ENCODE measurements at regions not wholly inside any gene's neighbourhood (a gene's known extent, or its start where the extent isn't known, plus 50 kb on each side); places are given as distances from the start of the nearest gene placed in this dataset.
"Not testable (repeated sequence)": the region's sequence is repeated elsewhere in the genome, so short reads cannot be mapped to it uniquely, and the experiment has no call there.

DNA sequence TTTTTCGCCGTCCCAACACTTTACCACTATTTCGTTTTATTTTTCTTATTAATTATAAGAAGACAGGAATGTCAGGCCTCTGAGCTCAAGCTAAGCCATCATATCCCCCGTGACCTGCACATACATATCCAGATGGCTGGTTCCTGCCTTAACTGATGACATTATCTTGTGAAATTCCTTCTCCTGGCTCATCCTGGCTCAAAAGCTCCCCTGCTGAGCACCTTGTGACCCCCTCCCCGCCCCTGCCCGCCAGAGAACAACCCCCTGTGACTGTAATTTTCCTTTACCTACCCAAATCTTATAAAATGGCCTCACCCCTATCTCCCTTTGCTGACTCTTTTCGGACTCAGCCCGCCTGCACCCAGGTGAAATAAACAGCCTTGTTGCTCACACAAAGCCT lies 978.9 kb downstream of the EPHA3 start:
- not testable (repeated sequence) for H3K9ac ChIP-seq (ENCODE audit: low read length); H3K4me3 ChIP-seq (ENCODE audit: low read length); H3K9me3 ChIP-seq (ENCODE audit: control insufficient read depth, low read depth, low read length); H3K27me3 ChIP-seq (ENCODE audit: control insufficient read depth, insufficient read depth, low read length); H3K36me3 ChIP-seq (ENCODE audit: control insufficient read depth, low read depth, low read length); H3K27ac ChIP-seq (ENCODE audit: low read length)
- peaks cover 27% of the 10 kb centered on the region for H3K4me1 ChIP-seq (ENCODE audit: control insufficient read depth, low read depth, low read length)

DNA sequence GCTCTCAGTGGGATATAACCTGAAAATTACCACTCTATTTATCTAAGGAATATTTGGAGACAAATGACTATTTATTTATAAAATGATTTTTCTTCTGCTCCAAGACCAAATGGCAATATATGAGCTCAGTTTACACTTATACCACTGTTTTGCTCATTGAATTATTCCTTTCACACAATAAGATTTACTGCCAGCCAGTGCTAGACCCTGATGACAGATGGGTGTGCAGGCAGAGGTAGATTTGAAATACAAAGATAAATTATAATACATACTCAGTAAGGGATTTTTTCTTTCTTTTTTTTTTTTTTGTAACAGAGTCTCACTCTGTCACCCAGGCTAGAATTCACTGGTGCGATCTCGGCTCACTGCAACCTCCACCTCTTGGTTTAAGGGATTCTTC lies 980.3 kb downstream of the EPHA3 start:
- Histone ChIP-seq H3K27me3 (ENCODE audit: control insufficient read depth, insufficient read depth, low read length) (no peaks in the 10 kb centered on the region), H3K4me1 (ENCODE audit: control insufficient read depth, low read depth, low read length) (peaks cover 16% of the 10 kb centered on the region), H3K4me3 (ENCODE audit: low read length) (no peak overlapping the region), H3K9ac (ENCODE audit: low read length) (no peak overlapping the region), H3K9me3 (ENCODE audit: control insufficient read depth, low read depth, low read length) (no peaks in the 10 kb centered on the region), H3K36me3 (ENCODE audit: control insufficient read depth, low read depth, low read length) (no peaks in the 10 kb centered on the region), H3K27ac (ENCODE audit: low read length) (no peak overlapping the region)

DNA sequence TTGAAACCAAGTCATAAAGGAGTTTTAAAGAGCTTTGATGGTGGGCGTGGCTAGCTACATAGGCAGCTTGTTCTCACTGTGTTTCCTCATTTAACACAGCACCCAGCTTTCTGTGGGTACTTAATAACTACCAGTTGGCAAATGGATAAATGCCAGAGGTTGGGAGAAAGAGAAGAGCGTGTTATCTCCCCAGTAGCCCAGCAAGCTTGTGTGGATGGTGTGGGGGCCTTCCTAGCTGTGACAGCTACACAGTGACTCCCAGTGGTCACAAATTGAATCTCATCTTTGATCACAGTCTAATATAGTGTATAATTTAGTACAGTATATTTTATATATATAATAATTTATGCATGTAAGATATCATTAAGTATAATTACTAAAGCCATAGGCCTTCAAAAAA lies 984.1 kb downstream of the EPHA3 start:
- no peaks in the 10 kb centered on the region for H3K27me3 ChIP-seq (ENCODE audit: control insufficient read depth, insufficient read depth, low read length)
- H3K9ac ChIP-seq (ENCODE audit: low read length) = no peak overlapping the region
- no peaks in the 10 kb centered on the region for H3K36me3 ChIP-seq (ENCODE audit: control insufficient read depth, low read depth, low read length)
- no peak overlapping the region for H3K4me3 ChIP-seq (ENCODE audit: low read length)
- H3K9me3 ChIP-seq (ENCODE audit: control insufficient read depth, low read depth, low read length) = no peaks in the 10 kb centered on the region
- H3K27ac ChIP-seq (ENCODE audit: low read length) = no peak overlapping the region
- H3K4me1 ChIP-seq (ENCODE audit: control insufficient read depth, low read depth, low read length) = peaks cover 10% of the 10 kb centered on the region

DNA sequence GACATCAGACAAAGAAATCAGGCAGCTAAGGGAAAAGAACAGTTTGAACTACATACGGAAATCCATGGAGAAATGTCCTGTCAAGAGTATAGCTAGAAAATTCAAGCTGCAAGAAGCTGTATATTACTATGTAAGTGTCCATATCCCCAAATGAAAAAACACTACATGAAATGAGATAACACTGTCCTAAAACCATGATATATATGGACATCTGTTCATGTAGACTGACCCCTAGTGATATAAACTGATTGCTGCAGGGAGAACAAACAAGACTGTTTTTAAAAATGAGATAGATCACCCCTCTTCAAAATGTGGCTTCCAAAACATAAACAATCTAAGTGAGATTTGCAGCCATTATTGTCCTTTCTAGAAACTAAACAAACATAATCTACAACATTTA lies 985.6 kb downstream of the EPHA3 start:
- Histone ChIP-seq H3K27ac (ENCODE audit: low read length) (no peak overlapping the region), H3K9me3 (ENCODE audit: control insufficient read depth, low read depth, low read length) (no peaks in the 10 kb centered on the region), H3K27me3 (ENCODE audit: control insufficient read depth, insufficient read depth, low read length) (no peaks in the 10 kb centered on the region), H3K4me3 (ENCODE audit: low read length) (no peak overlapping the region), H3K9ac (ENCODE audit: low read length) (no peak overlapping the region), H3K4me1 (ENCODE audit: control insufficient read depth, low read depth, low read length) (peaks cover 10% of the 10 kb centered on the region), H3K36me3 (ENCODE audit: control insufficient read depth, low read depth, low read length) (no peaks in the 10 kb centered on the region)

DNA sequence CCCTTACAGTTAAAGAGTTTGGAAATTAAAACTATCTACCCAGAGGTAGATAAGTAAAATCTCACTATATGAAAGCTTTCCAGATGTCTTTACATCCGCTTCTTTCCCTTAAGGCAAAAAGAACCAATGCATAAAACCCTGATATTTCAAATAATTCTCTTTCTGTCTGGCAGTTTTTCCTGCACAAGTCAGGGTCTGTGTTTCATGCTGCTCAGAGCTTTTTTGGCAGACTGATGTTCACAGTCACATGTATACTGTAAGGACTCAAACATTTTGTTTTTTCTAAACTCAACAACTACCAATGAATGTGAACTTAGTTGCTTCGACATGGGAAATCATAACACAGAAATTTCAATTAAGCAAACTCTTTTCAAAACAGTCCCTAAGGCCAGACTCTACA lies 988.4 kb downstream of the EPHA3 start:
- H3K36me3 ChIP-seq (ENCODE audit: control insufficient read depth, low read depth, low read length) = no peaks in the 10 kb centered on the region
- H3K27me3 ChIP-seq (ENCODE audit: control insufficient read depth, insufficient read depth, low read length) = no peaks in the 10 kb centered on the region
- peaks cover 5% of the 10 kb centered on the region for H3K4me1 ChIP-seq (ENCODE audit: control insufficient read depth, low read depth, low read length)
- no peak overlapping the region for H3K4me3 ChIP-seq (ENCODE audit: low read length)
- no peak overlapping the region for H3K27ac ChIP-seq (ENCODE audit: low read length)
- H3K9ac ChIP-seq (ENCODE audit: low read length) = no peak overlapping the region
- no peaks in the 10 kb centered on the region for H3K9me3 ChIP-seq (ENCODE audit: control insufficient read depth, low read depth, low read length)

DNA sequence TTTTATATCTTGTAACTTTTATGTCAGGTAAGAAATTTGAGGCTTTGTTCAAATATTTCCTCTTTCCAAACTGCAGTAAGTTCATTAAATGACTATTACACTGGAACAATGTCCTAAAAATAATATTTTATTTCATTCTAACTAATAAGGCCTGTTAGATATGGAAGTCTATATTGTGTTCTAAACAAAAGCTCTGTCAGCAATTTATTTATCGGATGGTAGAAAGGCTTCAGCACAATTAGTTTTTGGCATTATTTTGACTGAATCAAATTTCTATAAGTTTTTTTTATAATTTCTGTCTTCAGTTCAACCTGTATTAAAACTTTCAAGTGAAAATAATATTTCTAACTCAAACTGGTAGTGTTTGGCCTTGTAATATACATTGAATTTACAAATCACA lies 992.1 kb downstream of the EPHA3 start:
- Histone ChIP-seq H3K36me3 (ENCODE audit: control insufficient read depth, low read depth, low read length) (no peaks in the 10 kb centered on the region), H3K9ac (ENCODE audit: low read length) (no peak overlapping the region), H3K9me3 (ENCODE audit: control insufficient read depth, low read depth, low read length) (no peaks in the 10 kb centered on the region), H3K27ac (ENCODE audit: low read length) (no peak overlapping the region), H3K4me1 (ENCODE audit: control insufficient read depth, low read depth, low read length) (no peaks in the 10 kb centered on the region), H3K4me3 (ENCODE audit: low read length) (no peak overlapping the region), H3K27me3 (ENCODE audit: control insufficient read depth, insufficient read depth, low read length) (no peaks in the 10 kb centered on the region)

DNA sequence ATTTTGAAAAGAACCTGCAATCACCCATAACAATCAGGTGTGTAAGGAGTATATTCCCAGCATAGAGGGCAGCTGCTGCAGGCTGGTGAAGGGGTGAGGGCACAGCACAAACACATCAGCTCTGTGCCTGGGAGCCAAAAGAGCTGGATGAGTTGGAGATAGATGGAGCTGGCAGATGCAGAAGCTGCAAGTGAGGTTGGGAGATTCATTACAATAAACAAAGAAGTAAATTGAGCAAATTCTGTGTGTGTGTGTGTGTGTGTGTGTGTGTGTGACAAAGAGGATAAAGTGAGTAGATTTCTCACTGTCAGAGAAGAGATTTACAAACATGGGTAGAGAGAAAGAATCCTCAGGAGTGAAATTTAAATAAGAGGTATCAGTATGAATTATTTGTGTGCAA lies 994.7 kb downstream of the EPHA3 start:
- Histone ChIP-seq H3K27me3 (ENCODE audit: control insufficient read depth, insufficient read depth, low read length) (no peaks in the 10 kb centered on the region), H3K36me3 (ENCODE audit: control insufficient read depth, low read depth, low read length) (no peaks in the 10 kb centered on the region), H3K4me1 (ENCODE audit: control insufficient read depth, low read depth, low read length) (no peaks in the 10 kb centered on the region), H3K9ac (ENCODE audit: low read length) (no peak overlapping the region), H3K27ac (ENCODE audit: low read length) (no peak overlapping the region), H3K4me3 (ENCODE audit: low read length) (no peak overlapping the region), H3K9me3 (ENCODE audit: control insufficient read depth, low read depth, low read length) (no peaks in the 10 kb centered on the region)

DNA sequence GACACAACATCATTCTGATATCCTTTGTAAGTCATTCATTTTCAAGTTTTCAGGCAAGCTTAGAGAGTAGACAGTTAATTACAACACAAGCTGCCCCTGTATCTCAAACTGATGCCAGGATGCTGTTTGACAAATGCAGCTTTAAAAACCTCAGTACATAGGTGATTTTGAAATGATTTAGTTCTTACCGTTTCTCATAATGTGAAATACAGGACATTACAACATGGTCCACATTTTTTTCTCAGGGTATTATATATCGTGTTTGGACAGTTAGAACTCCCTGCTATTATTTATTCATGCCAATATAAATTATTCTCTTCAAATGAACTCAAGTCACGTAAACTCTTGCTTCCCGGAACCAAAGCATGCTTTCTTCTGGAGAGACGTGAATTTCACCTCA lies 1013.9 kb downstream of the EPHA3 start:
- Histone ChIP-seq H3K4me1 (ENCODE audit: control insufficient read depth, low read depth, low read length) (no peaks in the 10 kb centered on the region), H3K4me3 (ENCODE audit: low read length) (no peak overlapping the region), H3K9me3 (ENCODE audit: control insufficient read depth, low read depth, low read length) (peaks cover 4% of the 10 kb centered on the region), H3K36me3 (ENCODE audit: control insufficient read depth, low read depth, low read length) (no peaks in the 10 kb centered on the region), H3K27me3 (ENCODE audit: control insufficient read depth, insufficient read depth, low read length) (no peaks in the 10 kb centered on the region), H3K9ac (ENCODE audit: low read length) (no peak overlapping the region), H3K27ac (ENCODE audit: low read length) (no peak overlapping the region)

DNA sequence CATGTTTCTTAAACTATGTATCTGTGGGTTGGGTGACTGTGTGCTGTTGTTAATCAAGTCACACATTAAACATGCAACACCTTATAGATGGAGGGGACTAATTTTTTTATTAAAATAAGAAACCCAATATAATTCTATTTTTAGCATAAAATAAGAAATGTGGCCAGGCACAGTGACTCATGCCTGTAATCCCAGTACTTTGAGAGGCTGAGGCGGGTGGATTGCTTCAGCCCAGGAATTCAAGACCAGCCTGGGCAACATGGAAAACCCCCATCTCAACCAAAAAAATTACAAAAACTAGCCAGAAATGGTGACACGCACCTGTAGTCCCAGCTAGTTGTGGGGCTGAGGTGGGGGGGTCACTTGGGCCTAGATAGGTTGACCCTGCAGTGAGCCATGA lies 1021.0 kb downstream of the EPHA3 start:
- Histone ChIP-seq H3K9me3 (ENCODE audit: control insufficient read depth, low read depth, low read length) (peaks cover 13% of the 10 kb centered on the region), H3K4me1 (ENCODE audit: control insufficient read depth, low read depth, low read length) (no peaks in the 10 kb centered on the region)

DNA sequence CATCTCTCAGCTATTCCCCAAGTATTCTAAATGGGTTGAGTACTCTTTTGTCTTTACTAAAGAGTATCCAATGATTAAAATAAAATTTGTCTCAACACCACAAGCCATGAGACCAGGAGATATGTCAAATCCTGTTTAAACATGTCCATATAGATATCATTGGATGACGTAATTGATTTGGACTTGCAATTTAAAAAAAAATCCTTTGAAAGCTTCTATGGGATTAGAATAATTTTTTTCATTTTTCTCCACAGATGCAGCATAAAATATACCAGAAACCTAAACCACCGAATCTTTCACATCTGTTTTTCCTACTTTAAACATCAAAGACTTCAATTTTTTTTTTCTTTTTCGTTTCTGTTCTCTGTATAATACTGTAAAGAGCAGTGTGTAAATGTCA lies 1022.3 kb downstream of the EPHA3 start:
- Histone ChIP-seq H3K9ac (ENCODE audit: low read length) (no peak overlapping the region), H3K4me1 (ENCODE audit: control insufficient read depth, low read depth, low read length) (no peaks in the 10 kb centered on the region), H3K27ac (ENCODE audit: low read length) (no peak overlapping the region), H3K4me3 (ENCODE audit: low read length) (no peak overlapping the region), H3K36me3 (ENCODE audit: control insufficient read depth, low read depth, low read length) (no peaks in the 10 kb centered on the region), H3K27me3 (ENCODE audit: control insufficient read depth, insufficient read depth, low read length) (no peaks in the 10 kb centered on the region), H3K9me3 (ENCODE audit: control insufficient read depth, low read depth, low read length) (peaks cover 13% of the 10 kb centered on the region)

More for the DNA sequence above, 1021.0 kb downstream of the EPHA3 start:
- Histone ChIP-seq H3K36me3 (ENCODE audit: control insufficient read depth, low read depth, low read length) (no peaks in the 10 kb centered on the region), H3K27ac (ENCODE audit: low read length) (no peak overlapping the region), H3K27me3 (ENCODE audit: control insufficient read depth, insufficient read depth, low read length) (no peaks in the 10 kb centered on the region), H3K4me3 (ENCODE audit: low read length) (no peak overlapping the region), H3K9ac (ENCODE audit: low read length) (no peak overlapping the region)

DNA sequence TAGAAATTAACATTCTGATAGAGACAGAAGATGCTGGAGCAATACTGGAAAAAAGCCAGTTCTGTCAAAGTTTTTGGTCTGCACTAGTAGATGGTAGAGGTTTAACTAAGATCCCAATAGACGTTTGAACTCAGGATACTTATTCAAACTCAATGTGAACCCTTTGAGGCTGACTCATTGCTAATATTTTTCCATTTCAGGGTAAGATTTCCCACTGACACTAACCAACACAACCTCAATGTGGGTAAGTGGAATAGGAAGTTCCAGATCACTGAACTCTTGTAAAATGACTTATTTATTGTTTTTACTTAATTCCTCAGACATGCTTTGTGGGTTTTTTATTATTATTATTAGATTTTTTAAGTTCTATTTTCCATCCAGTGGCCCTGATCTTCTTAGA lies 1024.8 kb downstream of the EPHA3 start:
- Histone ChIP-seq H3K9ac (ENCODE audit: low read length) (no peak overlapping the region), H3K9me3 (ENCODE audit: control insufficient read depth, low read depth, low read length) (no peaks in the 10 kb centered on the region), H3K27ac (ENCODE audit: low read length) (no peak overlapping the region), H3K4me3 (ENCODE audit: low read length) (no peak overlapping the region), H3K4me1 (ENCODE audit: control insufficient read depth, low read depth, low read length) (no peaks in the 10 kb centered on the region), H3K36me3 (ENCODE audit: control insufficient read depth, low read depth, low read length) (no peaks in the 10 kb centered on the region), H3K27me3 (ENCODE audit: control insufficient read depth, insufficient read depth, low read length) (no peaks in the 10 kb centered on the region)

DNA sequence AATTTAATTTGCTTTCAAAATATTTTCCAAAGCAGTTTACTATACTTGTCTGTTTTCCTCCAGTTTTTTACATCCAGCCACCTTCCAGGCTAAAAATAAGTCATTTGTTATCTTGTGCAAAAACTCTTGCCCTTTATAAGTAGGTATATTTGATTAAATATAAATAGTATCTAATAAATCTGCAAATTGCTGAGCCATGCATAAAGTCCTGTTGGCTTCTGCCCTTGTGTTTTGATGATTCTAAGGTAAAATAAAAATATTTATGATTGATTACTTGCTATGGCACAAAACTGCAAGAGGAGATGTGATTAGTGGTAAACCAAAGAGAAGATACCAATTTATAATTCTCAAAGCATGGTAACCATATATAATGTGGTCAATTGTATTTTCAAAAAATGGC lies 1026.7 kb downstream of the EPHA3 start:
- no peaks in the 10 kb centered on the region for H3K36me3 ChIP-seq (ENCODE audit: control insufficient read depth, low read depth, low read length)
- no peaks in the 10 kb centered on the region for H3K27me3 ChIP-seq (ENCODE audit: control insufficient read depth, insufficient read depth, low read length)
- H3K4me3 ChIP-seq (ENCODE audit: low read length) = no peak overlapping the region

More for the DNA sequence above, 1026.7 kb downstream of the EPHA3 start:
- no peaks in the 10 kb centered on the region for H3K4me1 ChIP-seq (ENCODE audit: control insufficient read depth, low read depth, low read length)
- no peaks in the 10 kb centered on the region for H3K9me3 ChIP-seq (ENCODE audit: control insufficient read depth, low read depth, low read length)
- no peak overlapping the region for H3K9ac ChIP-seq (ENCODE audit: low read length)
- H3K27ac ChIP-seq (ENCODE audit: low read length) = no peak overlapping the region

Data from iPS-18a (cell line).